Heart left ventricle (tissue), 13 donors: ENCODE measurements at regions not wholly inside any gene's neighbourhood (a gene's known extent, or its start where the extent isn't known, plus 50 kb on each side); places are given as distances from the start of the nearest gene placed in this dataset.

Experiments used
- POLR2A ChIP-seq, 2 donors: fragments of 450-650 bp; IDR thresholded peaks; one replicate each; pipeline ENCODE4 v1.6.1; 2017; ENCODE audit warnings: antibody characterized with exemption in 2 of 2, mild to moderate bottlenecking in 2 of 2, moderate library complexity in 2 of 2
- TF ChIP-seq, protein P1 (sequence below), 12 donors: fragments of 200-600 bp; sonication (generic) in 4 of 12; IDR thresholded peaks; one replicate each; pipeline versions ENCODE4 v1.5.0 to v1.8.0; 2018 to 2022; ENCODE audit warnings: antibody characterized with exemption in 12 of 12, mild to moderate bottlenecking in 5 of 12
- donor health status: ischemic (EF 13 %, LVEDD 7.1; RV severe dilation, severe dysfunction).
- donor health status: DM: no; HTN: yes; CAD: no.
- donor health status: DM: no; HTN: no; CAD: no.
- donor health status: ischemic (EF 25% LVEDD 6.9; RV normal size, moderate dysfunction).
- donor health status: ischemic (EF 25% LVEDD 5.7; RV mildly dilated, moderate dysfunction).
- donor health status: ischemic (EF 35%, LVEDD 5.7; RV mildly dilated, moderate dysfunction).
- donor health status: nonischemic (EF 11% LVEDD 7.7; RV severe dilation, severe dysfunction).
- donor health status: DM: yes; HTN: yes; CAD: no.
- donor health status: PGD.
- donor health status: ischemic (EF 29% LVEDD 5.4; RV normal size, mild dysfunction).
- donor health status: nonischemic (EF 23%, LVEDD 6.1; RV moderate dilation, normal function).

GRCh38 chr7:24138343-24138742, 145.6 kb upstream of the NPY start:
- TF ChIP-seq POLR2A (IDR thresholded peaks at IDR 0.05), result no peak
- TF ChIP-seq, protein P1, sequence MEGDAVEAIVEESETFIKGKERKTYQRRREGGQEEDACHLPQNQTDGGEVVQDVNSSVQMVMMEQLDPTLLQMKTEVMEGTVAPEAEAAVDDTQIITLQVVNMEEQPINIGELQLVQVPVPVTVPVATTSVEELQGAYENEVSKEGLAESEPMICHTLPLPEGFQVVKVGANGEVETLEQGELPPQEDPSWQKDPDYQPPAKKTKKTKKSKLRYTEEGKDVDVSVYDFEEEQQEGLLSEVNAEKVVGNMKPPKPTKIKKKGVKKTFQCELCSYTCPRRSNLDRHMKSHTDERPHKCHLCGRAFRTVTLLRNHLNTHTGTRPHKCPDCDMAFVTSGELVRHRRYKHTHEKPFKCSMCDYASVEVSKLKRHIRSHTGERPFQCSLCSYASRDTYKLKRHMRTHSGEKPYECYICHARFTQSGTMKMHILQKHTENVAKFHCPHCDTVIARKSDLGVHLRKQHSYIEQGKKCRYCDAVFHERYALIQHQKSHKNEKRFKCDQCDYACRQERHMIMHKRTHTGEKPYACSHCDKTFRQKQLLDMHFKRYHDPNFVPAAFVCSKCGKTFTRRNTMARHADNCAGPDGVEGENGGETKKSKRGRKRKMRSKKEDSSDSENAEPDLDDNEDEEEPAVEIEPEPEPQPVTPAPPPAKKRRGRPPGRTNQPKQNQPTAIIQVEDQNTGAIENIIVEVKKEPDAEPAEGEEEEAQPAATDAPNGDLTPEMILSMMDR (IDR thresholded peaks at IDR 0.05), result no peak
